ENCODE measurements at regions not wholly inside any gene's neighbourhood (a gene's known extent, or its start where the extent isn't known, plus 50 kb on each side); places are given as distances from the start of the nearest gene placed in this dataset.
A peak's percentile ranks its signal among the peaks of the same experiment; 100 is the strongest.
"Not testable (repeated sequence)": the region's sequence is repeated elsewhere in the genome, so short reads cannot be mapped to it uniquely, and the experiment has no call there.

DNA sequence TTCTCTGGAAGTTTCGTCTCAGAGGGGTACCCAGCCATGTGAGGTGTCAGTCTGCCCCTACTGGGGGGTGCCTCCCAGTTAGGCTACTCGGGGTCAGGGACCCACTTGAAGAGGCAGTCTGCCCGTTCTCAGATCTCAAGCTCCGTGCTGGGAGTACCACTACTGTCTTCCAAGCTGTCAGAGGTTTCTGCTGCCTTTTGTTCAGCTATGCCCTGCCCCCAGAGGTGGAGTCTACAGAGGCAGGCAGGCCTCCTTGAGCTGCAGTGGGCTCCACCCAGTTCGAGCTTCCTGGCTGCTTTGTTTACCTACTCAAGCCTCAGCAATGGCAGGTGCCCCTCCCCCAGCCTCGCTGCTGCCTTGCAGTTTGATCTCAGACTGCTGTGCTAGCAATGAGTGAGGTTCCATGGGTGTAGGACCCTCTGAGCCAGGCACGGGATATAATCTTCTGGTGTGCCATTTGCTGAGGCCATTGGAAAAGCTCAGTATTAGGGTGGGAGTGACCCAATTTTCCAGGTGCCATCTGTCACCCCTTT is 71.0 kb upstream of the SH3GLB1 start:
- not testable (repeated sequence) for H3K4me3 ChIP-seq (replicated peaks; ENCODE audit: low read depth, low read length); DNase-seq (ENCODE audit: low read depth)

DNA sequence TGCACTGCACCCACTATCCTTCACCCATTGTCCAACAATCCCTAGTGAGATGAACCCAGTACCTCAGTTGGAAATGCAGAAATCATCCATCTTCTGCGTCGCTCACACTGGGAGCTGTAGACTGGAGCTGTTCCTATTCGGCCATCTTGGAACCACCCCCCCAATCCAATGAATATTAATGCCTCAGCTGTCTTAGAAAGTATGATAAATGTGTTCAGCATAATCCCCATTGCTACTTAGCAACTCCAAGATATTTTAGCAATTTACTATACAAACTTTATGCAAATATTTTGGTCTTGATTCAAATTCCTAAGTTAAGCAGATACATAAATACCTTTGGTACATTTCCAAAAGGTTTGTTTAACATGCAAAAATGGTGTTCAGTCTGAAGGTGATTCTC is 70.5 kb upstream of the SH3GLB1 start:
- no peak for DNase-seq (ENCODE audit: low read depth)
- TF ChIP-seq, protein P1, sequence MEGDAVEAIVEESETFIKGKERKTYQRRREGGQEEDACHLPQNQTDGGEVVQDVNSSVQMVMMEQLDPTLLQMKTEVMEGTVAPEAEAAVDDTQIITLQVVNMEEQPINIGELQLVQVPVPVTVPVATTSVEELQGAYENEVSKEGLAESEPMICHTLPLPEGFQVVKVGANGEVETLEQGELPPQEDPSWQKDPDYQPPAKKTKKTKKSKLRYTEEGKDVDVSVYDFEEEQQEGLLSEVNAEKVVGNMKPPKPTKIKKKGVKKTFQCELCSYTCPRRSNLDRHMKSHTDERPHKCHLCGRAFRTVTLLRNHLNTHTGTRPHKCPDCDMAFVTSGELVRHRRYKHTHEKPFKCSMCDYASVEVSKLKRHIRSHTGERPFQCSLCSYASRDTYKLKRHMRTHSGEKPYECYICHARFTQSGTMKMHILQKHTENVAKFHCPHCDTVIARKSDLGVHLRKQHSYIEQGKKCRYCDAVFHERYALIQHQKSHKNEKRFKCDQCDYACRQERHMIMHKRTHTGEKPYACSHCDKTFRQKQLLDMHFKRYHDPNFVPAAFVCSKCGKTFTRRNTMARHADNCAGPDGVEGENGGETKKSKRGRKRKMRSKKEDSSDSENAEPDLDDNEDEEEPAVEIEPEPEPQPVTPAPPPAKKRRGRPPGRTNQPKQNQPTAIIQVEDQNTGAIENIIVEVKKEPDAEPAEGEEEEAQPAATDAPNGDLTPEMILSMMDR (IDR thresholded peaks at IDR 0.05; ENCODE audit: low read length, missing control alignments) = no peak
- no peak overlapping the region for H3K4me3 ChIP-seq (replicated peaks; ENCODE audit: low read depth, low read length)

DNA sequence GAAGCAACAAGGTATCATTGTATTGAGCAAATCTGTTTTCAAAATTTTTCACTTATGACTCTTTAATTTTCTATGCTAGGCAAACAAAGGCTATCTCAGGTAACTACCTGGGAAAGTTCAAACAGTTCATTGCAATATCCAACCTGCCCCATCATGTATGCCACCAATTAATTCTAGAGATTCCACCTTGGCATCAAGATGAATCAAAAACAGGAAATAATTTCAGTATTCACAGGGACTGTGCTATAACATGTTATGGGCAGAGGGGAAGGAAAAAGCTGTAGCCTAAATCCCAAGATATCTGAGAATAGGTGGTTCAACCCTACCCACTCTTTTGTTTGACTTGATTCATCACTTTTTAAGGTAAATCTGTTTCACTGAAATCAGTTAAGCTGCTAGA is 67.5 kb upstream of the SH3GLB1 start:
- no peak overlapping the region for H3K4me3 ChIP-seq (replicated peaks; ENCODE audit: low read depth, low read length)
- TF ChIP-seq, protein P1 (IDR thresholded peaks at IDR 0.05; ENCODE audit: low read length, missing control alignments) = no peak
- DNase-seq (ENCODE audit: low read depth) = no peak

DNA sequence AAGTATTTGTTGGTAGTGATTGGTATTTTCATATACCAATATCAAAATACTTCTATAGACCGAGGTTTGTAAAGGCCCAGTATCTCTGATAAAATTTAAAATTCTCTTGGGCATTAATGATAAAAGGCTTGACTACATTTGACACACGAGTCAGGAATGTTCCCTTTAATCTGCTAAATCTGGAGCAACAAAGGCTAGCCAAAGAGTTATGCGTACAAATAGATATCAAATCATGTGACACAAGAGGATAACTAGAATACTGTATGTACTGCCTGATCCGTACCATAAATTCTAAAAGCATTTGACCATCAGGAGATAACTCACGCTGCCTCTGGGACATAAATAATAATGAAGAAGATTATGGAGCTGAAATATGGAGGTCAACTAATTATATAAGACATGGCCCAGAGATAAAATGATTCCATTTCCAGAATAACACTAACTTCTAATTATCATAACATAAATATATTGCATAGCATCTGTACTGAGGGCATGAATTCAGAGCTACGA is 64.2 kb upstream of the SH3GLB1 start:
- no peak overlapping the region for H3K4me3 ChIP-seq (replicated peaks; ENCODE audit: low read depth, low read length)
- peak; percentile 9 for DNase-seq (ENCODE audit: low read depth)
- TF ChIP-seq, protein P1 (IDR thresholded peaks at IDR 0.05; ENCODE audit: low read length, missing control alignments) = no peak

DNA sequence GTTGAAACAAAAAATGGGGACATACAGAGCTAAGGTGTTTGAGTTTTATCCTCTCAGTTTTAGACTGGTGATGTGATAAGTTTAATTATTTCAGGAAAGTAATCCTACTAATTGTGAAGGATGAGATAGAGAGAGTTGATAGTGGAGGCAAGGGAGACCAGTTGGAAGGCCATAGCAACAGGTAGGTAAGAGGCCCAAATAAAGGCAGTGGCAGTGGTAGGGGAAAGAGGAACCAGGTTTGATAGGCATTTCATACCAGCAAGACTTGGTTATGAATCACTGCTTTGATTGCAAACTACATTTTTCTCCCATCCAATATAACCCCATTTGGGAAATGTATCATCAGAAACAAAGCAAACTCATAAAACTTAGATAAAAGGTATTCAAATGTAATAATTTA is 63.1 kb upstream of the SH3GLB1 start:
- DNase-seq (ENCODE audit: low read depth) = no peak
- TF ChIP-seq, protein P1 (IDR thresholded peaks at IDR 0.05; ENCODE audit: low read length, missing control alignments) = no peak
- no peak overlapping the region for H3K4me3 ChIP-seq (replicated peaks; ENCODE audit: low read depth, low read length)

DNA sequence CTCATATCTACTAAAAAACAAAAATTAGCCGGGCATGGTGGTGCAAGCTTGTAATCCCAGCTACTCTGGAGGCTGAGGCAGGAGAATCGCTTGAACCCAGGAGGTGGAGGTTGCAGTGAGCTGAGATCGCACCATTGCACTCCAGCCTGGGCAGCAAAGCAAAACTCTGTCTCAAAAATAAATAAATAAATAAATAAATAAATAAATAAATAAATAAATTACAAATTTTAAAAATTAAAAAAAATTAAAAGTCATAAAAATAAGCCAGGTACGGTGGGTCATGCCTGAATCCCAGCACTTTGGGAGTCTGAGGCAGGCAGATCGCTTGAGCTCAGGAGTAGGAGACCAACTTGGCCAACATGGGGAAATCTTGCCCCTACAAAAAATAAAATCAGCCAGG is 59.7 kb upstream of the SH3GLB1 start:
- not testable (repeated sequence) for H3K4me3 ChIP-seq (replicated peaks; ENCODE audit: low read depth, low read length); DNase-seq (ENCODE audit: low read depth)

DNA sequence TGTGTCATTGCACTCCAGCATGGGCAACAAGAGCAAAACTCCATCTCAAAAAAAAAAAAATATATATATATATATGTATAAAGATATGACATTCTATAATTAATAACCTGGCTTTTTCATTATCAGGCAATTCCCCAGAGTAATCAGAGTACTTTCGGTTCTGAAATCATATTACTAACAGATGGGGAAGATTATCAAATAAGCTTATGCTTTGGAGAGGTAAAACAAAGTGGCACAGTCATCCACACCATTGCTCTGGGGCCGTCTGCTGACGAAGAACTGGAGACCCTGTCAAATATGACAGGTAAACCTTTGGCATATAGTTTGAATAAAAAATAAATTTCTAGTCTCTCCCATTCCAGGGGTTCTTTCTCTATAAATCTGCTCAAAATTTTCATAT is 58.5 kb upstream of the SH3GLB1 start:
- TF ChIP-seq, protein P1 (IDR thresholded peaks at IDR 0.05; ENCODE audit: low read length, missing control alignments) = no peak
- no peak overlapping the region for H3K4me3 ChIP-seq (replicated peaks; ENCODE audit: low read depth, low read length)
- no peak for DNase-seq (ENCODE audit: low read depth)

DNA sequence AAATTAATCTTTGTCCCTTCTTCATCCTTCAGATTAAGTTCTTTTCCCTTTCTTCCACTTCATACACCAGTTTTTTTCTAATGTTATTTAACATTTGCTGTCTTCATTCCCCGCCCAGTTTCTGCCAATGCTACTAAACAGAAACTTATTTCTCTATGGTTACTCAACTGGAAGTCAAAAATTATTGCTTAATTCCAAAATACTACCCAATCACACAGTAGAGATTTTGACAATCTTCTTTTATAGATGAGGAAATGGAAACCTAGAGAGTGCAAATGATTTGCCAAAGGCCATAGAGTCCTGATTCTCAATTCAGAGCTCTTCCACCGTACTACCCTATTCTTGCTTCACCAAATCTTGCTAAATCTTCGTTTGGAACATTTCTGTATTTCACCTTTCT is 58.1 kb upstream of the SH3GLB1 start:
- TF ChIP-seq, protein P1 (IDR thresholded peaks at IDR 0.05; ENCODE audit: low read length, missing control alignments) = no peak
- DNase-seq (ENCODE audit: low read depth) = no peak
- H3K4me3 ChIP-seq (replicated peaks; ENCODE audit: low read depth, low read length) = no peak overlapping the region

All from fibroblast of pulmonary artery (primary cell).